GM19467 (cell line): ENCODE measurements at regions not wholly inside any gene's neighbourhood (a gene's known extent, or its start where the extent isn't known, plus 50 kb on each side); places are given as distances from the start of the nearest gene placed in this dataset.
"Not testable (repeated sequence)": the region's sequence is repeated elsewhere in the genome, so short reads cannot be mapped to it uniquely, and the experiment has no call there.

Source experiments
- ATAC-seq: cut with Tn5 transposase; IDR thresholded peaks from one replicate; pipeline ENCODE4 v1.9.1; 2021; ENCODE audit warnings: mild to moderate bottlenecking, moderate library complexity; ENCODE audit not compliant: unreplicated experiment

- not testable (repeated sequence) for ATAC-seq
Observed at GRCh38 chrX:134045372-134045771, 60.0 kb upstream of the GPC3 start.

DNA sequence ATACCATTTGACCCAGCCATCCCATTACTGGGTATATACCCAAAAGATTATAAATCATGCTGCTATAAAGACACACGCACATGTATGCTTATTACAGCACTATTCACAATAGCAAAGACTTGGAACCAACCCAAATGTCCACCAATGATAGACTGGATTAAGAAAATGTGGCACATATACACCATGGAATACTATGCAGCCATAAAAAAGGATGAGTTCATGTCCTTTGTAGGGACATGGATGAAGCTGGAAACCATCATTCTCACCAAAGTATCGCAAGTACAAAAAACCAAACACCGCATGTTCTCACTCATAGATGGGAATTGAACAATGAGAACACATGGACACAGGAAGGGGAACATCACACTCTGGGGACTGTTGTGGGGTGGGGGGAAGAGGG is 81.7 kb upstream of the GPC3 start:
- ATAC-seq, result not testable (repeated sequence)

GRCh38 chrX:134071899-134072298 is 86.5 kb upstream of the GPC3 start:
- ATAC-seq, result not testable (repeated sequence)

DNA sequence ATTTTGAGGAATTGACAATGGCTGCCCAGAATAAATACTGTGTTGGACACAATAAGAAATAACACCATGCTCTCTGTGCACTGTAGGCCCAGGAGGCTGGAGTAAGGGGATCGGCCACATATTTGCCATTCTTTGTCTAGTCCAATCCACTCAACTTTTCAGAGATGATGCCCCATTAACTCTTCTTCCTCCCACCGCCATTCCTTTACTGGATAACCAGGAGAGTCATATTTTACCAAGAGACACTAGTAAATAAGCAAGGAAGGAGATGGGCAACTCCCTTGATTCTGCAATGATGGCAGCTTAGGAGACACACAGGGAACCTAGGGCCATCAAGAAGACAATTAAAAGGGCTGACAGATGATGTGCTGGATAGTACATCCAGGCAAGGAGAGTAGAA is 87.9 kb upstream of the GPC3 start:
- no peak for ATAC-seq

GRCh38 chrX:134074151-134074550 is 88.8 kb upstream of the GPC3 start:
- no peak for ATAC-seq

DNA sequence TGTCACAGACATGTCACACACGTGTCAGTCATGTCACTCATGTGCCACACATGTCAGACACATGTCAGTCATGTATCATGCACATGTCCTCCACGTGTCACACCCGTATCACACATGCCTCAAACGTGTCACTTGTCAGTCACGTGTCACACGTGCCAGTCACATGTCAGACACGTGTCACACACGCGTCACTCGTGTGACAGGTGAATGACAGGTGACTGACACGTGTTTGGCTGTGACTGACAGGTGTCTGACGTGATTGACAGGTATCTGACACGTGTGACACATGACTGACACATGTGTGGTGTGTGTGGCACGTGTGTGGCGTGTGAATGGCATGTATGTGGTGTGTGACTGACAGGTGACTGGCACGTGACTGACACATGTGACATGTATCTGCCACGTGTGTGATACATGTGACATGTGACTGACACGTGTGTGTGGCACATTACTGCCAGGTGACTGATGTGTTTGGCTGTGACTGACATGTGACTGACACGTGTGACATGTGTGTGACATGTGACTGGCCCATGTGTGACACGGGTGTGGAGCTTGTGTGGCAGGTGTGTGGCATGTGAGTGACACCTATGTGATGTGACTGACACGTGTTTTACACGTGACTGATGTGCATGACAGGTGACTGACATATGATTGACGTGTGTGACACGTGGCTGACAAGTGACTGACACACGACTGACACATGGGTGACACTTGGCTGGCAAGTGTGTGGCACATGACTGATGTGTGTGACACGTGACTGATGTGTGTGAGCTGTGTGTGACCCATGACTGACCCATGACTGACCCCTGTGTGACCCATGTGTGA is 90.7 kb upstream of the GPC3 start:
- ATAC-seq, result no peak

GRCh38 chrX:134095366-134095765 is 110.0 kb upstream of the GPC3 start:
- no peak for ATAC-seq

DNA sequence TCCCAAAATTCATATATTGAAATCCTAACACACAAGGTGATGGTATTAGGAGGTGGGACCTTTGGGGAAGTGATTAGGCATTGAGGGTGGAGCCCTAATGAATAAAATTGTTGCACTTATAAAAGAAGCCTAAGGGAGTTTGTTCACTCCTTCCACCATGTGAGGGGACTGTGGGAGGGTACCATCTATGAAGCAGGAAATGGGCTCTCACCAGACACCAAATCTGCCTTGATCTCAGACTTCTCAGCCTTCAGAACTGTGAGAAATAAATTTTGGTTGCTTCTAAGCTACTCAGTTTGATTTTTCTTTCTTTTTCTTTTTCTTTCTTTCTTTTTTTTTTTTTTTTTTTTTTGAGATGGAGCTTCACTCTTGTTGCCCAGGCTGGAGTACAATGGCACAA is 116.2 kb upstream of the GPC3 start:
- no peak for ATAC-seq

DNA sequence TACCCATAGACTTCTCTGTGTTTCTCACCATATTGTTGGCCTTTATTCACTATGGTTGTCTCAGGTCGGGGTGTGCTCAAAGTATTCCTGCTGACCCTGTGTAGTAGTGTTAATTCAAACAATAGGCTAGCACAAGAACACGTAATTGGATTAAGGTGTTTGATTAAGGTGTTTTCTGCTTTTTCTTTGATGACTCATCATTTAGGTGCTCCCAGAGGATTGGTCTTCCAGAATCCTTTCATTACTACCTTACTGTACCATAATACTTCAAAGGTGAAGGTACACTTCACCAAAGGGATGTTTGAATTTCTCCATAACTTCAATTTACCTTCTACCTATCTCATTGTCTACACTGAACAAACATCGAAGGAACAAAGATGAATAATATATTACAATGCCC is 121.7 kb upstream of the CCDC160 start:
- no peak for ATAC-seq

DNA sequence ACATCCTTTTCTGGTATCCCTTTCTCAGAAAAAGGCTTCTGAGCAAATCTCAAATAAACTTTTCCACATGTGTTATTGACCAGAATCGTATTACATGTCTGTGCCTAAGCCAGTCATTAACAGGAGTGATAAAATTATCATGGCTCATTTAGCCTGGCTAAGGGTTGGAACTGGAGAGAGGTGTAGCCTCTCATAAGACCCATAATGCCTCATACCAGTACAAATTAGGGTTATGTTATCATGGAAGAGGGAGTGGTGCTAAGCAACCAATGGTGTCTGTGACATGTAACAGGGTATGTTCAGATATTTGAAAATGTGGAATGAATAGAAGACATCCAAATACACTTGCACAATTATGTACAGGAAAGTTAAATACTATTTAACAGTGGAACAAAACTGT is 99.6 kb upstream of the CCDC160 start:
- ATAC-seq, result no peak

DNA sequence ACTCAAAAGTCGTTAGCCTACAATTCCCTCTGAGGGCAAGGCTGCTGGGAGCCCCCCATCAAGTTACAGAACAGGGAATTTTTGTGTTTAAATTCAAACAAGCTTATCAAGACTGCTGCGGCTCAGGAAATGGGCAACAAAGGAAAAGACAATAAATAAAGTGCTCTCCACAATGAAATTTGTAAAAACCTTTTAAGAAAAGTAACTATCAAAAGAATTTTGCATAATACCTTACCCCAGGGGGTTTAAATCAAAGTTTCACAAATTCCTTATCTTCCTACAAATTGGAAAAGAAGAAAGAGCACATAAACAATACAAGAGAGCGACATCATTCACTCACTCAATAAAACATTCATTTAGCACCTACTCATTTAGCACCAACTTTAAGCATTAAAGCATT is 97.9 kb upstream of the CCDC160 start:
- ATAC-seq, result no peak

- ATAC-seq, result peak; percentile 74
Observed at GRCh38 chrX:134144231-134144630, 92.8 kb upstream of the CCDC160 start.

DNA sequence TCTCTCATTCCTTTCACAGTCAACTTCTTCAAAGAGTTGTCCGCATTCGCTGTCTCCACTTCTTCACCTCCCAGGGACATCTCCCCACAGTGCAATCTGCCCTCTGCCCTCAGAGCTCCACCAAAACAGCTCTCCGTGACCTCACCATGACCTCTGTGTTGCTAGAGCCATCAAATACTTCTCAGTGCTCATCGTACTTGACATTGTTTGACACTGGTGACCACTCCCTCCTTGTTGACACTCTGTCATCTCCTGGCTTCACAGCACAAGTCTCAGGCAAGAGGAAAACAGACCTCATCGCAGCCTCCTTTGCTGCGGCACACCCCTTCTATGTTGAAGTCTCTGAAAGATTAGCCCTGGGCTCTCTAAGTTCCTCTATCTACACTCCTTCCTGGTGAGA is 90.5 kb upstream of the CCDC160 start:
- ATAC-seq, result no peak

DNA sequence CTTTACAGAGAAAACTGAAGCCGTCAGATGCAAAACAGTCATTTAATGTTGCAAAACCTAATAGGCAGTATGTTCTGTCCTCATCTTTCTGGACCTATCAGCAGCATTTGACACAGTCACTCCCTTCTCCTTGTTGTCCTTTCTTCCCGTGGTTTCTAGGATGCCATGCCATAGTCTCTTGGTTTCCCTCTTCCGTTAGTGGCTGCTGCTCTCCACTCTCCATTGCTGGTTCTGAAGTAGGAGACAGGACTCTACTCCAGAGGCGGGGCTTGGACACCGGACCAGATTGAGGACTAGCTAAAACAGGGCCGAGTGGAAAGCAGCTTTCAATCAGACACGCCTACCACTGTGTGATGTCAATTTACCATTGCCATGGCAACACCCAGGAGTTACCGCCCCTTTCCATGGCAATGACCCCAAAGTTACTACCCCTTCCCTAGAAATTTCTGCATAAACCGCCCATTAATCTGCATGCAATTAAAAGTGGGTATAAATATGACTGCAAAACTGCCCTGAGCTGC is 88.8 kb upstream of the CCDC160 start:
- ATAC-seq, result no peak

- ATAC-seq, result no peak
Observed at GRCh38 chrX:134158821-134159512, 78.0 kb upstream of the CCDC160 start.

DNA sequence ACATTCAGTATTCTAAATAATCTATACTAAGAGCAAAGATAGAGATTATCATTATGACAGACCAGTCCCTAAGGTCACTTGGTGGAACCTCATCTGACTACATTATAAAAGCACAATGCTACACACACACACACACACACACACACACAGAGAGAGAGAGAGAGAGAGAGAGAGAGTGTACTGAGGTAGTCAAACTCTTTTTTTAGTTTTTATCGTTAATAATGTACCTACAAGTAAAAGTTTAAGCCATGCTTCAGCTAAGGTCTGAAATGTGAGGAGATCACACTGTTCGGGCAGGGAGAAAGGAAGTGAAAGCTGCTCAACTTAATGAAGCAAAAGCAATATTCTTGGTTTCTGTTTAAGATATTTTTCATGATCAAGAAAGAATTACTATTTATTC is 75.8 kb upstream of the CCDC160 start:
- peak; percentile 86 for ATAC-seq

- no peak for ATAC-seq
Observed at GRCh38 chrX:134162032-134162431, 75.0 kb upstream of the CCDC160 start.

- no peak for ATAC-seq
Observed at GRCh38 chrX:134163836-134164235, 73.1 kb upstream of the CCDC160 start.

DNA sequence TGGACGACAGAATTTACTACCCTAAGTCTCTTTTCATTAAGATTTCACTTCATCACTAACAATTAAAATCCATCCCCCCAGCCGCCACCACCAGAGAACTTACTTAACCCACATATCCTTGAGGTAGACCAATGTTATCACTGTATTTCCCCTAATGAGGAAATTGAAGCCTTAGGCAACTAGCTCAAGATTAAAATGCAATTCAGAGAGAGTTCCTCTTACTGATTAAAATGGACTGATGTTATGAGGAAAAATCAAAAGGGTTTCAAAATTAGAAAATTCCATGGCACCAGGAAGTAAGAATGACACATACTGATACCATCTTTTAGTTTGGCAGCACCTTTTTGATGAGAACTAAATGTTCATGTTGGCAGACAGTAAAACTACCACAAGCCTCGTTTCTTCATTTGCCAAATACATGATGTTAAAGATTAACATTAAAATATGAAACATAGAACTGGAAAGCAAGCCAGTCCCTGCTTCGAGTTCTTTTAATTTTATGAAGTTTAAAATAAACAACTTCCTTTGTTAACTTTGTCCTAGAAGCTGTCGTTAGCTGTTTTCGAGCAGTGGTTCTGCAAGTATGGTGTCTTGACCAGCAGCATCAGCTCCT is 69.3 kb upstream of the CCDC160 start:
- ATAC-seq, result no peak

GRCh38 chrX:134171661-134172587 is 65.1 kb upstream of the CCDC160 start:
- peak; percentile 35 for ATAC-seq
